GM13977 (cell line): ENCODE measurements at regions not wholly inside any gene's neighbourhood (a gene's known extent, or its start where the extent isn't known, plus 50 kb on each side); places are given as distances from the start of the nearest gene placed in this dataset.
"Not testable (repeated sequence)": the region's sequence is repeated elsewhere in the genome, so short reads cannot be mapped to it uniquely, and the experiment has no call there.

Source experiments
- DNase-seq: peaks from one replicate; pipeline ENCODE4 v3.0.0; 2012; ENCODE audit warnings: low spot score
- in situ Hi-C: fragments of 300-500 bp; cut with MboI; formaldehyde crosslinking; loops from one replicate; pipeline ENCODE4 v1.12.0; 2022; ENCODE audit warnings: low sequenced_read_pairs, low pct_unique_long_range_greater_than_20kb, mixed read lengths, inconsistent platforms; ENCODE audit not compliant: unreplicated experiment
- TF ChIP-seq, protein P1 (sequence below): IDR thresholded peaks from 2 replicates; pipeline ENCODE4 v1.5.1; 2012; ENCODE audit warnings: mild to moderate bottlenecking, control low read depth; ENCODE audit not compliant: insufficient read depth; ENCODE audit errors: extremely low read depth, missing control alignments

DNA sequence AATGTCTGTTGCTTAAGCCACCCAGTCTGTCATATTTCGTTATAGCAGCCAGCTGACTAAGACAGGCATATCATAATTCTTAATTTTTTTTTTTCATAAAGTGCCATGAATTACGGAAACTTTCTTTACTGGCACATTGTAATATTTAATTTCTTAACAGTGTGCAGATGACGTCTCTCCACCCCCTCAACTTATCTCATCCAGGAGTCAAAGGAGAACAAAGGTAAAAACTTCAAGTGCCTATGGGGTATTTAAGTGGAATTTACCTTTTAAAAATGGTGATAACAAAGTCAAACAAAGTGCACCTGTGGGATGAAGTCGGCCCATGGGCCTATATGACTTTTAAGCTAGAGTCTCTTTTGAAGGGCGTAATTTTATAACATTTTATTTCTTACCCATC lies 539.4 kb downstream of the CDH9 start:
- no peak for DNase-seq
- in situ Hi-C loops = no loop called here
- TF ChIP-seq, protein P1, sequence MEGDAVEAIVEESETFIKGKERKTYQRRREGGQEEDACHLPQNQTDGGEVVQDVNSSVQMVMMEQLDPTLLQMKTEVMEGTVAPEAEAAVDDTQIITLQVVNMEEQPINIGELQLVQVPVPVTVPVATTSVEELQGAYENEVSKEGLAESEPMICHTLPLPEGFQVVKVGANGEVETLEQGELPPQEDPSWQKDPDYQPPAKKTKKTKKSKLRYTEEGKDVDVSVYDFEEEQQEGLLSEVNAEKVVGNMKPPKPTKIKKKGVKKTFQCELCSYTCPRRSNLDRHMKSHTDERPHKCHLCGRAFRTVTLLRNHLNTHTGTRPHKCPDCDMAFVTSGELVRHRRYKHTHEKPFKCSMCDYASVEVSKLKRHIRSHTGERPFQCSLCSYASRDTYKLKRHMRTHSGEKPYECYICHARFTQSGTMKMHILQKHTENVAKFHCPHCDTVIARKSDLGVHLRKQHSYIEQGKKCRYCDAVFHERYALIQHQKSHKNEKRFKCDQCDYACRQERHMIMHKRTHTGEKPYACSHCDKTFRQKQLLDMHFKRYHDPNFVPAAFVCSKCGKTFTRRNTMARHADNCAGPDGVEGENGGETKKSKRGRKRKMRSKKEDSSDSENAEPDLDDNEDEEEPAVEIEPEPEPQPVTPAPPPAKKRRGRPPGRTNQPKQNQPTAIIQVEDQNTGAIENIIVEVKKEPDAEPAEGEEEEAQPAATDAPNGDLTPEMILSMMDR = no peak

DNA sequence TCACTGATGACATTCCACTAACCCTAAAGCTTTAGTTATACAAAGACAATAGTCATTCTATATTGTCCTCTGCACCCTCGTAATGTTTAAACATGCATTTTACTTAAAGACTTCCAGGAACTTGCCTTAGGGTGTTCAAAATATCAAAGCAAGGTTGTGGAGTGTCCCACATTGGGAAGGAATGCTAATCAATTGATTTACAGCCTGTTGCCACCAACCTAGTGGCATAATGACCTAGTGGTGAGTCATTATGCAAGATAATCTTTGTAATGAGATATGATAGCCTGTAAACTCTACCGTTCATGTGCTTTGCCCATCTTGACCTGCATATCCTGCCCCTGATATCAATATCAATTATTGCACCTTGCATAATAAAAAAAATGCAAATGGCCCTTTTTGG lies 542.9 kb downstream of the CDH9 start:
- TF ChIP-seq, protein P1 = no peak

DNA sequence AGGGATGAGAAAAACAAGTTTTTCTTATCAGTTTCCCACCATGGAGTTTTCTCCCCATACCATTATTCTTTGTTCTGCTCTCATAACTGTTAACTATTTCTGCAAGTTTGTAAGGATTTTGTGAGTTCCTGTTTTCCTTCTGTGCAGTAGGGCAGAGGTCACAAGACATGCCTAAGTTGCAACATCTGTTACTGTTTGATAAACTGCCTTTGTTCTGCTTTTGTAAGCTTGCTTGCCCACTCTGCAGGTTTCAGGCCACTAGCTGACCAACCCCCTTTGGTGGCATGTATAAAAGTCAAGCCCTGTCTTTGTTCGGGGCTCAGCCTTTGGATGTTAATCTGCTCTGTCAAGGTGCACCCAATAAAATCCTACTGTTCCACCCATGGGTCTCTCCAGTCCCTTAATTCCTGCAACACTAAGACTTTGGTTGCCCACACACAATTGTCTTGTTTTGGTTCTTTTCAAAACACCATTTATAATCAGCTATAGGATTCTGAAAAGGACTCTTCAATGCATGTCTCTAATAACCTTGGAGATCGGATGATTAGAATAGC lies 545.4 kb downstream of the CDH9 start:
- in situ Hi-C loops = no loop called here
- no peak for DNase-seq
- TF ChIP-seq, protein P1 = no peak

More for the DNA sequence above, 542.9 kb downstream of the CDH9 start:
- DNase-seq = no peak
- in situ Hi-C loops = no loop called here

DNA sequence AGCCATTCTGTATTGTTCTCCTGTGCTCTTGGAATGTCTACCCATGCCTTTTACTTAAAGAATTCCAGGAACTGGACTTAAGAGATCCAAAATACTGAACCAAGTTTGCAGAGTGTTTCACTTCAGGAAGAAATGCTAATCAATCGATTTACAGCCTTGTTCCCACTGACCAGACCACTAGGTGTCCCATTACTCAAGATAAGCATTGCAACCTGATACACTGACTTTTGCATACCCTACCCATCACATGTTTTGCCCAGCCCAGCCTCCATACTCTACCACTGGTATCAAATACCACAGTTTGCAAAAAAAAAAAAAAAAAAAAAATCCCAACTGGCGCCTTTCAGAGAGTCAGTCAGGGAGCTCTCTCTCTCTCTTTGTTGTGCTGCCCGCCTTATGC lies 550.8 kb downstream of the CDH9 start:
- TF ChIP-seq, protein P1 = no peak
- in situ Hi-C loops = no loop called here

DNA sequence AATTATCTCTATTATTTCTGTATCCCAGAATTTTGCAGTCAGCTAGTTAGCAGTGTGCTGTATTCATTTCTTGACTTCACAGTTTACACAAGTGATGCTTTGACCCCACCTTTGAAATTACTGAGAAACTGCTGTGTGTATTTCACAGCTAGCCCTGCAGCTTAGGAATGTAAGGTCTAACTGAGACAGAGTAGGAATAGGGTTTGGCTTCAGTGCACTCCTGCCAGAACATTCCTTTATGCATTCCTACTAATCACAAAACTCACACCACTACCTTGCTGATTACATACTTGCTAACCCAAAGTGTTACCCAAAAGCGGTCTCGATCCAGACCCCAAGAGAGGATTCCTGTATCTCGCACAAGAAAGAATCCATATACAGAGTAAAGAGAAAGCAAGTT lies 551.8 kb downstream of the CDH9 start:
- in situ Hi-C loops = no loop called here
- TF ChIP-seq, protein P1 = no peak
- no peak for DNase-seq

More for the DNA sequence above, 550.8 kb downstream of the CDH9 start:
- DNase-seq = no peak

DNA sequence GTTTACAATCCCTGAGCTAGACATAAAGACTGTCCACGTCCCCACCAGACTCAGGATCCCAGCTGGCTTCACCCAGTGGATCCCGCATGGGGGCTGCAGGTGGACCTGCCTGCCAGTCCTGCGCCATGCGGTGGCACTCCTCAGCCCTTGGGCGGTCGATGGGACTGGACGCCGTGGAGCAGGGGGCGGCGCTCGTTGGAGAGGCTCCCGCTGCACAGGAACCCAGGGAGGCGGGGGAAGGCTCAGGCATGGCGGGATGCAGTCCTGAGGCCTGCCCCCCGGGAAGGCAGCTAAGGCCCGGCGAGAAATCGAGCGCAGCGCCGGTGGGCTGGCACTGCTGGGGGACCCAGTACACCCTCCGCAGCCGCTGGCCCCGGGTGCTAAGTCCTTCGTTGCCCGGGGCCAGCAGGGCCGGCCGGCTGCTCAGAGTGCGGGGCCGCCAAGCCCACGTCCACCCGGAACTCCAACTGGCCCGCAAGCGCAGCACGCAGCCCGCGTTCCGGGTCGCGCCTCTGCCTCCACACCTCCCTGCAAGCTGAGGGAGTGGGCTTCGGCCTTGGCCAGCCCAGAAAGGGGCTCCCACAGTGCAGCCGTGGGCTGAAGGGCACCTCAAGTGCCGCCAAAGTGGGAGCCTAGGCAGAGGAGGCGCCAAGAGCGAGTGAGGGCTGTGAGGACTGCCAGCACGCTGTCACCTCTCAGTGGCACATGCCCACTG lies 553.1 kb downstream of the CDH9 start:
- DNase-seq, in situ Hi-C loops: not testable (repeated sequence)

DNA sequence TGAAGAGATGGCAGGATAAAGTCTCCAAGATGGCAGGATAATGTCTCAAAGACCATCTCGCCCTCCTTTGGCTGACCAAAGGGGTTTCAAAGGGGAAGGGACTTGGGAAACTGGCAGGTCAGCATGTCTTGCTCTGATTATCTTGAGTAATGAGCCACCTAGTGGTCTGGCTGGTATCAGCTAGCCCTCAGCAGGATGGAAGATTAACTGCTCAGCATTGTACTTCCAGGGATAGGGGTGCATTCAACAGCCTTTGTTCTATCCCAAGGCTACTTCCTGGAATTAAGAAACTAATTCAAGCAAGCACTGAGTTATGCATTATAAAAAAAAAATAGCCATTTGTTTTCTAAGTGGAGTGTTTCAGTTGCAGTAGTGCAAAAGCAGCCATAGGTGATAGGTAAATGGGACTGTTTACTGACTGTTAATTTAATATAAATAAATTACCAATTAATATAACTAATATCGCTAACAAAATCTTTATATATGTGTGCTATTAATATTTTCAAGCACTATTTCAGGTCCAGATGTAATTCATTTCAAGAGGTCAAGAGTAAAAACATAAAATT lies 555.5 kb downstream of the CDH9 start:
- peak; percentile 69 for DNase-seq
- in situ Hi-C loops = no loop called here
- TF ChIP-seq, protein P1 = peak; percentile 82
